SK-N-SH treated with all-trans-retinoic acid at 6 μM for 48 hours (cell line): ENCODE measurements at regions not wholly inside any gene's neighbourhood (a gene's known extent, or its start where the extent isn't known, plus 50 kb on each side); places are given as distances from the start of the nearest gene placed in this dataset.
"Not testable (repeated sequence)": the region's sequence is repeated elsewhere in the genome, so short reads cannot be mapped to it uniquely, and the experiment has no call there.

Experiments used
- ATAC-seq: fragments of 200-7000 bp; cut with Tn5 transposase; 3 replicates; pipeline ENCODE4 v1.9.1; 2020; ENCODE audit warnings: mild to moderate bottlenecking, moderate library complexity
- BACH2 ChIP-seq: fragments of 250-450 bp; sonication (Bioruptor Pico); IDR thresholded peaks from 2 replicates; pipeline ENCODE4 v1.9.0; 2021; ENCODE audit warnings: mild to moderate bottlenecking, borderline replicate concordance
- CREB5 ChIP-seq: fragments of 250-450 bp; sonication (Bioruptor Pico); IDR thresholded peaks from 2 replicates; pipeline ENCODE4 v1.5.1; 2020; ENCODE audit warnings: low read depth, mild to moderate bottlenecking, moderate library complexity
- CSDC2 ChIP-seq: fragments of 250-450 bp; sonication (Bioruptor Pico); IDR thresholded peaks from 2 replicates; pipeline ENCODE4 v1.5.0; 2020; ENCODE audit warnings: mild to moderate bottlenecking, moderate library complexity
- CSRNP3 ChIP-seq: fragments of 250-450 bp; sonication (Bioruptor Pico); IDR thresholded peaks from 2 replicates; pipeline ENCODE4 v1.5.1; 2021; ENCODE audit warnings: mild to moderate bottlenecking, moderate library complexity
- ESRRG ChIP-seq: fragments of 250-450 bp; sonication (Bioruptor Pico); IDR thresholded peaks from 2 replicates; pipeline ENCODE4 v1.6.1; 2021; ENCODE audit warnings: mild to moderate bottlenecking
- GLIS3 ChIP-seq: fragments of 250-450 bp; sonication (Bioruptor Pico); IDR thresholded peaks from 2 replicates; pipeline ENCODE4 v1.5.0; 2020; ENCODE audit warnings: mild to moderate bottlenecking, moderate library complexity
- OSR1 ChIP-seq: fragments of 250-450 bp; sonication (Bioruptor Pico); IDR thresholded peaks from 2 replicates; pipeline ENCODE4 v1.8.0; 2022; ENCODE audit warnings: moderate library complexity, mild to moderate bottlenecking, inconsistent platforms
- RARB ChIP-seq: fragments of 250-450 bp; sonication (Bioruptor Pico); IDR thresholded peaks from 2 replicates; pipeline ENCODE4 v1.8.0; 2021; ENCODE audit warnings: mild to moderate bottlenecking, moderate library complexity
- SNAI2 ChIP-seq: fragments of 250-450 bp; sonication (Bioruptor Pico); IDR thresholded peaks from 2 replicates; pipeline ENCODE4 v1.5.0; 2020; ENCODE audit warnings: mild to moderate bottlenecking, moderate library complexity
- TCF4 ChIP-seq: fragments of 250-450 bp; sonication (Bioruptor Pico); IDR thresholded peaks from 2 replicates; pipeline ENCODE4 v1.8.0; 2021; ENCODE audit warnings: mild to moderate bottlenecking, moderate library complexity, borderline replicate concordance
- TOX ChIP-seq: fragments of 250-450 bp; sonication (Bioruptor Pico); IDR thresholded peaks from 2 replicates; pipeline ENCODE4 v1.8.0; 2021; ENCODE audit warnings: mild to moderate bottlenecking, moderate library complexity, borderline replicate concordance
- ZFP3 ChIP-seq: fragments of 250-450 bp; sonication (Bioruptor Pico); IDR thresholded peaks from 2 replicates; pipeline ENCODE4 v1.5.0; 2020; ENCODE audit warnings: mild to moderate bottlenecking, moderate library complexity
- ZFP30 ChIP-seq: fragments of 450-650 bp; formaldehyde crosslinking; IDR thresholded peaks from 2 replicates; pipeline ENCODE4 v1.5.0; 2022; ENCODE audit warnings: mild to moderate bottlenecking, moderate library complexity
- ZNF565 ChIP-seq: fragments of 450-650 bp; formaldehyde crosslinking; conservative IDR thresholded peaks from 2 replicates; pipeline ENCODE4 v1.5.0; 2020; ENCODE audit warnings: low read depth, mild to moderate bottlenecking, moderate library complexity
- ZNF70 ChIP-seq: fragments of 450-650 bp; formaldehyde crosslinking; IDR thresholded peaks from 2 replicates; pipeline ENCODE4 v1.5.0; 2020; ENCODE audit warnings: mild to moderate bottlenecking, moderate library complexity
- ZNF8 ChIP-seq: fragments of 450-650 bp; formaldehyde crosslinking; IDR thresholded peaks from 2 replicates; pipeline ENCODE4 v1.5.0; 2020; ENCODE audit warnings: mild to moderate bottlenecking, moderate library complexity
- TF ChIP-seq, protein P1 (sequence below): fragments of 250-450 bp; sonication (Bioruptor Pico); IDR thresholded peaks from 2 replicates; pipeline ENCODE4 v1.8.0; 2020; ENCODE audit warnings: mild to moderate bottlenecking, moderate library complexity, borderline replicate concordance
- TF ChIP-seq, protein P2 (sequence below): fragments of 250-450 bp; sonication (Bioruptor Pico); IDR thresholded peaks from 2 replicates; pipeline ENCODE4 v1.8.0; 2021; ENCODE audit warnings: low read depth, mild to moderate bottlenecking, moderate library complexity, borderline replicate concordance

- no peak for TF ChIP-seq GLIS3 (CRISPR knock-in tag)
- no peak for TF ChIP-seq ZFP30
- TF ChIP-seq CREB5 (CRISPR knock-in tag) = no peak
- TF ChIP-seq OSR1 (CRISPR knock-in tag) = no peak
- TF ChIP-seq TCF4 = no peak
- no peak for TF ChIP-seq RARB (CRISPR knock-in tag)
- no peak for ATAC-seq
Measured at GRCh38 chrX:19214311-19214710, 92.0 kb upstream of the ADGRG2 start.

- ATAC-seq = no peak
- TF ChIP-seq, protein P1, sequence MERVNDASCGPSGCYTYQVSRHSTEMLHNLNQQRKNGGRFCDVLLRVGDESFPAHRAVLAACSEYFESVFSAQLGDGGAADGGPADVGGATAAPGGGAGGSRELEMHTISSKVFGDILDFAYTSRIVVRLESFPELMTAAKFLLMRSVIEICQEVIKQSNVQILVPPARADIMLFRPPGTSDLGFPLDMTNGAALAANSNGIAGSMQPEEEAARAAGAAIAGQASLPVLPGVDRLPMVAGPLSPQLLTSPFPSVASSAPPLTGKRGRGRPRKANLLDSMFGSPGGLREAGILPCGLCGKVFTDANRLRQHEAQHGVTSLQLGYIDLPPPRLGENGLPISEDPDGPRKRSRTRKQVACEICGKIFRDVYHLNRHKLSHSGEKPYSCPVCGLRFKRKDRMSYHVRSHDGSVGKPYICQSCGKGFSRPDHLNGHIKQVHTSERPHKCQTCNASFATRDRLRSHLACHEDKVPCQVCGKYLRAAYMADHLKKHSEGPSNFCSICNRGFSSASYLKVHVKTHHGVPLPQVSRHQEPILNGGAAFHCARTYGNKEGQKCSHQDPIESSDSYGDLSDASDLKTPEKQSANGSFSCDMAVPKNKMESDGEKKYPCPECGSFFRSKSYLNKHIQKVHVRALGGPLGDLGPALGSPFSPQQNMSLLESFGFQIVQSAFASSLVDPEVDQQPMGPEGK (CRISPR knock-in tag) = no peak
Measured at GRCh38 chrX:19225909-19226308, 103.6 kb upstream of the ADGRG2 start.

- ATAC-seq = not testable (repeated sequence)
Measured at GRCh38 chrX:19229896-19230295, 107.6 kb upstream of the ADGRG2 start.

- no peak for TF ChIP-seq ZNF8
- TF ChIP-seq ZFP3 (CRISPR knock-in tag) = no peak
- no peak for TF ChIP-seq ZNF565 (CRISPR knock-in tag)
- TF ChIP-seq BACH2 (CRISPR knock-in tag) = no peak
- no peak for TF ChIP-seq CSRNP3 (CRISPR knock-in tag)
- TF ChIP-seq CREB5 (CRISPR knock-in tag) = no peak
- TF ChIP-seq, protein P2, sequence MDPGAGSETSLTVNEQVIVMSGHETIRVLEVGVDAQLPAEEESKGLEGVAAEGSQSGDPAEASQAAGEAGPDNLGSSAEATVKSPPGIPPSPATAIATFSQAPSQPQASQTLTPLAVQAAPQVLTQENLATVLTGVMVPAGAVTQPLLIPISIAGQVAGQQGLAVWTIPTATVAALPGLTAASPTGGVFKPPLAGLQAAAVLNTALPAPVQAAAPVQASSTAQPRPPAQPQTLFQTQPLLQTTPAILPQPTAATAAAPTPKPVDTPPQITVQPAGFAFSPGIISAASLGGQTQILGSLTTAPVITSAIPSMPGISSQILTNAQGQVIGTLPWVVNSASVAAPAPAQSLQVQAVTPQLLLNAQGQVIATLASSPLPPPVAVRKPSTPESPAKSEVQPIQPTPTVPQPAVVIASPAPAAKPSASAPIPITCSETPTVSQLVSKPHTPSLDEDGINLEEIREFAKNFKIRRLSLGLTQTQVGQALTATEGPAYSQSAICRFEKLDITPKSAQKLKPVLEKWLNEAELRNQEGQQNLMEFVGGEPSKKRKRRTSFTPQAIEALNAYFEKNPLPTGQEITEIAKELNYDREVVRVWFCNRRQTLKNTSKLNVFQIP (CRISPR knock-in tag) = no peak
- TF ChIP-seq TOX (CRISPR knock-in tag) = no peak
- TF ChIP-seq ESRRG (CRISPR knock-in tag) = no peak
- TF ChIP-seq ZNF70 = no peak
- TF ChIP-seq OSR1 (CRISPR knock-in tag) = no peak
- TF ChIP-seq, all 23 proteins: peak for 0
- no peak for ATAC-seq
Measured at GRCh38 chrX:19237901-19238300, 105.8 kb upstream of the PDHA1 start.

- TF ChIP-seq CSDC2 (no peak), ZFP3 (CRISPR knock-in tag) (no peak), ZNF565 (CRISPR knock-in tag) (no peak), ZNF70 (no peak), GLIS3 (CRISPR knock-in tag) (no peak), SNAI2 (CRISPR knock-in tag) (no peak)
- ATAC-seq = no peak
Measured at GRCh38 chrX:19243431-19243830, 100.3 kb upstream of the PDHA1 start.

DNA sequence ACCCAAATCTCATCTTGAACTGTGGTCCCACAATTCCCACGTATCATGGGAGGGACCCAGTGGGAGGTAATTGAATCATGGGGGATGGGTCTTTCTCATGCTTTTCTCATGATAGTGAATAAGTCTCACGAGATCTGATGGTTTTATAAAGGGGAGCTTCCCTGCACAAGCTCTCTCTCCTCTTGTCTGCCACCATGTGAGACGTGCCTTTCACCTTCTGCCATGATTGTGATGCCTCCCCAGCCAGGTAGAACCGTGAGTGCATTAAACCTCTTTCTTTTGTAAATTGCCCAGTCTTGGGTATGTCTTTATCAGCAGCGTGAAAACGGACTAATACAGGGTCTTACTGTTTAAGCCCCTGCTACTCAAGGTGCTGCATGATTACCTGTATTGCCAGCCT, 98.8 kb upstream of the PDHA1 start:
- not testable (repeated sequence) for ATAC-seq
